ENCODE measurements at regions not wholly inside any gene's neighbourhood (a gene's known extent, or its start where the extent isn't known, plus 50 kb on each side); places are given as distances from the start of the nearest gene placed in this dataset.

DNA sequence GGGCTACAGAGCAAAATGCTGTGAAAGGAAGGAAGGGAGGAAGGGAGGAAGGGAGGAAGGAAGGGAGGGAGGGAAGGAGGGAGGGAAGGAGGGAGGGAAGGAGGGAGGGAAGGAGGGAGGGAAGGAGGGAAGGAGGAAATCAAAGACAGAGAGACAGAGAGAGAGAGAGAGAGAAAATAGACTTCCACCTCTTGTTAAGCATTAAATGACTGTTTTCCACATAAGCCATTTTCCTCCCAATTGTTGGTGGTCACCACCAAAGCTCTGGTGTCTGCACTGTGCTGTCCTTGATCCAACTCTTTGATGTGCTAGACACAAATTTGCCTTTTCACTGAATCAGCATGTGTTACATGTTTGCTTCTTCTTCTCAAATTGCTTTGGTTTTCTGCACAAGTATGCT lies 90.7 kb upstream of the INHBA start:
- TF ChIP-seq, protein P1, sequence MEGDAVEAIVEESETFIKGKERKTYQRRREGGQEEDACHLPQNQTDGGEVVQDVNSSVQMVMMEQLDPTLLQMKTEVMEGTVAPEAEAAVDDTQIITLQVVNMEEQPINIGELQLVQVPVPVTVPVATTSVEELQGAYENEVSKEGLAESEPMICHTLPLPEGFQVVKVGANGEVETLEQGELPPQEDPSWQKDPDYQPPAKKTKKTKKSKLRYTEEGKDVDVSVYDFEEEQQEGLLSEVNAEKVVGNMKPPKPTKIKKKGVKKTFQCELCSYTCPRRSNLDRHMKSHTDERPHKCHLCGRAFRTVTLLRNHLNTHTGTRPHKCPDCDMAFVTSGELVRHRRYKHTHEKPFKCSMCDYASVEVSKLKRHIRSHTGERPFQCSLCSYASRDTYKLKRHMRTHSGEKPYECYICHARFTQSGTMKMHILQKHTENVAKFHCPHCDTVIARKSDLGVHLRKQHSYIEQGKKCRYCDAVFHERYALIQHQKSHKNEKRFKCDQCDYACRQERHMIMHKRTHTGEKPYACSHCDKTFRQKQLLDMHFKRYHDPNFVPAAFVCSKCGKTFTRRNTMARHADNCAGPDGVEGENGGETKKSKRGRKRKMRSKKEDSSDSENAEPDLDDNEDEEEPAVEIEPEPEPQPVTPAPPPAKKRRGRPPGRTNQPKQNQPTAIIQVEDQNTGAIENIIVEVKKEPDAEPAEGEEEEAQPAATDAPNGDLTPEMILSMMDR (IDR thresholded peaks at IDR 0.05) = no peak
- no peak for TF ChIP-seq EZH2phosphoT487 (IDR thresholded peaks at IDR 0.05)
- no peak overlapping the region for H3K27ac Mint-ChIP-seq

DNA sequence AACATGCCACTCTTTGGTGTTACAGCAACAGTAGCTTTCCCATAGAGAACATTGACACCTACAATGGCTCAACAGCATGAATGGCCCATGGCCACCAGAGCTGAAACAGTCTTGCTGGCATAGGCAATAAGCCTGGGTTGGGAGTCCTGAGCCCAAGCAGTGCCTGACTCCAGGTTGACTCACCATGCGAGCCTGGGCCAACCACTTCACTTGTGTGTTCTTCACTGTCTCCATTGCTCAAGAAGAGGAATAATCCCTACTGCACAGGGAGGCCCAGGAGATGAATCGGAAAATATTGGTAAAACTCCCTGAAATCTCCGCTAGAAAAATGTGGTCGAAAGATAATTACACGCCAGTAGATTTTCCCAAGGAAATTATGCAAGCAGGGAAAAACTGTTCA lies 89.2 kb upstream of the INHBA start:
- Mint-ChIP-seq H3K27me3 (ENCODE audit: insufficient read depth, low read depth) (peaks cover 2% of the 10 kb centered on the region), H3K4me1 (no peaks in the 10 kb centered on the region), H3K27ac (no peak overlapping the region), H3K9me3 (peaks cover 3% of the 10 kb centered on the region), H3K4me3 (no peak overlapping the region), H3K36me3 (no peaks in the 10 kb centered on the region)
- Histone ChIP-seq H3K4me3 (no peak overlapping the region), H3K27ac (no peak overlapping the region), H3K27me3 (no peaks in the 10 kb centered on the region), H4K20me1 (ENCODE audit: low read depth) (no peaks in the 10 kb centered on the region), H3F3A (ENCODE audit: low read depth) (no peaks in the 10 kb centered on the region), H3K36me3 (no peaks in the 10 kb centered on the region), H2AFZ (replicated peaks) (no peak overlapping the region), H3K4me2 (no peak overlapping the region), H3K9ac (no peak overlapping the region), H3K9me3 (ENCODE audit: low read depth) (no peaks in the 10 kb centered on the region), H3K4me1 (no peaks in the 10 kb centered on the region), H3K79me2 (ENCODE audit: low read depth) (no peaks in the 10 kb centered on the region)
- TF ChIP-seq EZH2phosphoT487 (IDR thresholded peaks at IDR 0.05) (no peak), EZH2 (IDR thresholded peaks at IDR 0.05) (no peak)
- TF ChIP-seq, protein P1 (IDR thresholded peaks at IDR 0.05) = no peak
- DNase-seq (ENCODE audit: low spot score) = no peak

More for the DNA sequence above, 90.7 kb upstream of the INHBA start:
- no peaks in the 10 kb centered on the region for H3F3A ChIP-seq (ENCODE audit: low read depth)
- Mint-ChIP-seq H3K9me3 (peaks cover 3% of the 10 kb centered on the region), H3K4me3 (no peak overlapping the region), H3K27me3 (ENCODE audit: insufficient read depth, low read depth) (peaks cover 2% of the 10 kb centered on the region), H3K4me1 (no peaks in the 10 kb centered on the region), H3K36me3 (no peaks in the 10 kb centered on the region)
- H3K9me3 ChIP-seq (ENCODE audit: low read depth) = no peaks in the 10 kb centered on the region
- no peak overlapping the region for H3K4me3 ChIP-seq
- H3K36me3 ChIP-seq = no peaks in the 10 kb centered on the region
- H3K27ac ChIP-seq = no peak overlapping the region
- no peak overlapping the region for H3K4me2 ChIP-seq
- no peaks in the 10 kb centered on the region for H4K20me1 ChIP-seq (ENCODE audit: low read depth)
- no peaks in the 10 kb centered on the region for H3K4me1 ChIP-seq
- H3K27me3 ChIP-seq = no peaks in the 10 kb centered on the region
- no peaks in the 10 kb centered on the region for H3K79me2 ChIP-seq (ENCODE audit: low read depth)
- no peak for DNase-seq (ENCODE audit: low spot score)
- no peak overlapping the region for H2AFZ ChIP-seq (replicated peaks)
- H3K9ac ChIP-seq = no peak overlapping the region

DNA sequence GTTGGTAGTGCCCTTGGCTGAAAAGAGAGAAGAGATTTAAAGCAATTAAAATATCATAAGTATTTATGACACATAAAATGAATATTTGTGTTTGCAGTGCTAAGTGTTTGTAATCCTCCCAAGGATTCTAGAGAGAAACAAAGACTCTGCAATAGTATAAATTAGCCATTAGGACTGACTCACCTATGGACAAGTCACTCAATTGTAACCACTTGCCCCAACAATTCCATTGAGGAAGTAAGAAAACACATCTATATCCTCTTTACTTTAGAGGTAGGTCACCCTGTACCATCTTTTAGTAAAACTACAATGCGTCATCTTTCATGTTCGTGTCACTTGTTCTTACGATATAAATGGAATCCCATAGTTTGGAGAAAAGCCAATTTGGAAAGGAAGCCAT lies 85.7 kb upstream of the INHBA start:
- H3K79me2 ChIP-seq (ENCODE audit: low read depth) = no peaks in the 10 kb centered on the region

More for the DNA sequence above, 85.7 kb upstream of the INHBA start:
- no peak for TF ChIP-seq EZH2 (IDR thresholded peaks at IDR 0.05)
- TF ChIP-seq EZH2phosphoT487 (IDR thresholded peaks at IDR 0.05) = no peak
- TF ChIP-seq, protein P1 (IDR thresholded peaks at IDR 0.05) = no peak
- no peak overlapping the region for H3K9ac ChIP-seq
- no peaks in the 10 kb centered on the region for H3K36me3 Mint-ChIP-seq
- no peaks in the 10 kb centered on the region for H3K27me3 ChIP-seq
- H3K4me2 ChIP-seq = no peak overlapping the region
- no peaks in the 10 kb centered on the region for H3F3A ChIP-seq (ENCODE audit: low read depth)
- H3K9me3 ChIP-seq (ENCODE audit: low read depth) = no peaks in the 10 kb centered on the region
- H3K4me1 ChIP-seq = no peaks in the 10 kb centered on the region
- H3K4me3 ChIP-seq = no peak overlapping the region
- no peaks in the 10 kb centered on the region for H3K4me1 Mint-ChIP-seq
- no peak overlapping the region for H2AFZ ChIP-seq (replicated peaks)
- no peaks in the 10 kb centered on the region for H3K27me3 Mint-ChIP-seq (ENCODE audit: insufficient read depth, low read depth)
- no peaks in the 10 kb centered on the region for H4K20me1 ChIP-seq (ENCODE audit: low read depth)
- no peak overlapping the region for H3K4me3 Mint-ChIP-seq
- H3K9me3 Mint-ChIP-seq = peaks cover 3% of the 10 kb centered on the region
- H3K36me3 ChIP-seq = no peaks in the 10 kb centered on the region
- H3K27ac Mint-ChIP-seq = no peak overlapping the region
- H3K27ac ChIP-seq = no peak overlapping the region
- no peak for DNase-seq (ENCODE audit: low spot score)

All from neural progenitor cell (in vitro differentiated cells).